SK-N-SH (cell line): ENCODE measurements at regions not wholly inside any gene's neighbourhood (a gene's known extent, or its start where the extent isn't known, plus 50 kb on each side); places are given as distances from the start of the nearest gene placed in this dataset.

ENCODE experiments used
- EP300 ChIP-seq, 2 experiments: IDR thresholded peaks; 2 replicates each; pipeline versions ENCODE4 v1.4.0 to v1.6.1; 2012; ENCODE audit warnings: borderline replicate concordance in 1 of 2, low read depth in 1 of 2, low read length in 1 of 2
- GATA2 ChIP-seq: sonication (generic); formaldehyde crosslinking; IDR thresholded peaks from 2 replicates; pipeline ENCODE4 v1.5.0; 2020; ENCODE audit warnings: mild to moderate bottlenecking, missing genetic modification reagents
- JUND ChIP-seq: IDR thresholded peaks from 2 replicates; pipeline ENCODE4 v1.4.0; 2012
- MXI1 ChIP-seq: IDR thresholded peaks from 2 replicates; pipeline ENCODE4 v1.6.1; 2012; ENCODE audit warnings: mild to moderate bottlenecking, low read depth, low read length, improper control_type of control experiment
- RAD21 ChIP-seq: IDR thresholded peaks from 2 replicates; pipeline ENCODE4 v1.6.1; 2012; ENCODE audit warnings: mild to moderate bottlenecking, low read length
- RFX5 ChIP-seq: IDR thresholded peaks from 2 replicates; pipeline ENCODE4 v1.6.1; 2012; ENCODE audit warnings: mild to moderate bottlenecking, improper control_type of control experiment, low read length
- TF ChIP-seq, protein P1 (sequence below): IDR thresholded peaks from 2 replicates; pipeline ENCODE4 v1.4.0; 2012; ENCODE audit warnings: low read depth, borderline replicate concordance
- TF ChIP-seq, protein P2 (sequence below): IDR thresholded peaks from 2 replicates; pipeline ENCODE4 v1.4.0; 2012; ENCODE audit warnings: low read depth
- TF ChIP-seq, protein P3 (sequence below): fragments of 200-600 bp; sonication (generic); IDR thresholded peaks from 2 replicates; pipeline ENCODE4 v1.6.1; 2017; ENCODE audit warnings: antibody characterized with exemption, mild to moderate bottlenecking, moderate library complexity

DNA sequence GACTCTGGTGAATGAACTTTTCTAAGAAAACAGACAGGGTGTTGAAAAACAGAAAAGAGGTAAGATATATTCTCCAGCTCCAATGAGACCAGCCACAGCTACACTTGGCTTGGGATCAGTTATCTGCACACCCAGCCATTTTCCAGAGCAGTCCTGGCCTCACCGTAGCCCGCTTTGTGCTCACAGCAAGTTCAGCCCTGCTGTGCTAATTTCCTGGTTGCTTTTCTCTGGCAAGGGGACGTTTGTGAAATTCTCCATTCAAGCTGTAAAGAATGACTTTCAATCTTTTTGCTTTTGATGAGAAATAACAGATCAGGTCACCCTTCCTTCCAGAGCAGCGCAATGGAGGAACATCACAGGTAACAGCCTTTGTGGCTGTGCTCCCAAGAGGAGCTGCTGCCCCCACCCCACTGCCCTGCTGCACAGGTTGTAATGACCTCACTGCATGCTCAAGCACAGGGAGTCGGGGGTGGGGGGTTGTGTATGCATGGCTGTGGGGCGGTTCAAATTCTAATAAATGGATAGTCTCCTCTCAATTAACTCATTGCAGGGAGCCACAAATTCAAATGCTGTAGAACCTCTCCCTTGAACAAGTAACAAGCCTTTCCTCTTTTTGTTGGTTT is 516.6 kb upstream of the NBEA start:
- TF ChIP-seq, protein P1, sequence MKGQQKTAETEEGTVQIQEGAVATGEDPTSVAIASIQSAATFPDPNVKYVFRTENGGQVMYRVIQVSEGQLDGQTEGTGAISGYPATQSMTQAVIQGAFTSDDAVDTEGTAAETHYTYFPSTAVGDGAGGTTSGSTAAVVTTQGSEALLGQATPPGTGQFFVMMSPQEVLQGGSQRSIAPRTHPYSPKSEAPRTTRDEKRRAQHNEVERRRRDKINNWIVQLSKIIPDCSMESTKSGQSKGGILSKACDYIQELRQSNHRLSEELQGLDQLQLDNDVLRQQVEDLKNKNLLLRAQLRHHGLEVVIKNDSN: no peak
- TF ChIP-seq MXI1 (no peak), RFX5 (no peak), JUND (no peak), GATA2 (CRISPR knock-in tag) (no peak), EP300 (IDR thresholded peaks at IDR 0.05; ENCODE audit: borderline replicate concordance in 1 of 2, low read depth in 1 of 2, low read length in 1 of 2) (no peak), RAD21 (no peak)
- TF ChIP-seq, protein P2, sequence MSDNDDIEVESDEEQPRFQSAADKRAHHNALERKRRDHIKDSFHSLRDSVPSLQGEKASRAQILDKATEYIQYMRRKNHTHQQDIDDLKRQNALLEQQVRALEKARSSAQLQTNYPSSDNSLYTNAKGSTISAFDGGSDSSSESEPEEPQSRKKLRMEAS: no peak
- TF ChIP-seq, protein P3, sequence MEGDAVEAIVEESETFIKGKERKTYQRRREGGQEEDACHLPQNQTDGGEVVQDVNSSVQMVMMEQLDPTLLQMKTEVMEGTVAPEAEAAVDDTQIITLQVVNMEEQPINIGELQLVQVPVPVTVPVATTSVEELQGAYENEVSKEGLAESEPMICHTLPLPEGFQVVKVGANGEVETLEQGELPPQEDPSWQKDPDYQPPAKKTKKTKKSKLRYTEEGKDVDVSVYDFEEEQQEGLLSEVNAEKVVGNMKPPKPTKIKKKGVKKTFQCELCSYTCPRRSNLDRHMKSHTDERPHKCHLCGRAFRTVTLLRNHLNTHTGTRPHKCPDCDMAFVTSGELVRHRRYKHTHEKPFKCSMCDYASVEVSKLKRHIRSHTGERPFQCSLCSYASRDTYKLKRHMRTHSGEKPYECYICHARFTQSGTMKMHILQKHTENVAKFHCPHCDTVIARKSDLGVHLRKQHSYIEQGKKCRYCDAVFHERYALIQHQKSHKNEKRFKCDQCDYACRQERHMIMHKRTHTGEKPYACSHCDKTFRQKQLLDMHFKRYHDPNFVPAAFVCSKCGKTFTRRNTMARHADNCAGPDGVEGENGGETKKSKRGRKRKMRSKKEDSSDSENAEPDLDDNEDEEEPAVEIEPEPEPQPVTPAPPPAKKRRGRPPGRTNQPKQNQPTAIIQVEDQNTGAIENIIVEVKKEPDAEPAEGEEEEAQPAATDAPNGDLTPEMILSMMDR: no peak
